ENCODE measurements at regions not wholly inside any gene's neighbourhood (a gene's known extent, or its start where the extent isn't known, plus 50 kb on each side); places are given as distances from the start of the nearest gene placed in this dataset.

GRCh38 chr1:57982852-57983251, 559.0 kb upstream of the DAB1 start:
- no peak for TF ChIP-seq TAF1 (IDR thresholded peaks at IDR 0.05; ENCODE audit: low read depth)
- TF ChIP-seq CEBPB (IDR thresholded peaks at IDR 0.05), result no peak

DNA sequence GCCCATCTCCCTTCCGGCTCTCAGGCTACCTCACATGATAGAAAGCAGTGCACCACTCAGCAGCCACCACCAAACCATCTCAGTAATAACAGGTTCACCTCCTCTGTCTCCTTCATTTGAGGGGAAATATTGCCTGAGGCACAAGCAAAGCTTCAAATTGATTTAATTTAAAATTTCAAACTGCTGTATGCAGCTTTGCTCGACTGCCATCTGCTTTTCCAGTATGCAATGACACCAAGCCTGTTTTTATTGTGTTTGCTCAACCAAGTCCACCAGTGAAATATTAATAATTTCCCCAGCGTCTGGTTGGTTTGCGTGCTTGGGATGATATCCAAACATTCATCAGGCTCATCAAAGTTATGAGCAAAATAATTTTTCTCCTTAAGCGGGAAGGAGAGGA, 552.4 kb upstream of the DAB1 start:
- TF ChIP-seq, protein P1, sequence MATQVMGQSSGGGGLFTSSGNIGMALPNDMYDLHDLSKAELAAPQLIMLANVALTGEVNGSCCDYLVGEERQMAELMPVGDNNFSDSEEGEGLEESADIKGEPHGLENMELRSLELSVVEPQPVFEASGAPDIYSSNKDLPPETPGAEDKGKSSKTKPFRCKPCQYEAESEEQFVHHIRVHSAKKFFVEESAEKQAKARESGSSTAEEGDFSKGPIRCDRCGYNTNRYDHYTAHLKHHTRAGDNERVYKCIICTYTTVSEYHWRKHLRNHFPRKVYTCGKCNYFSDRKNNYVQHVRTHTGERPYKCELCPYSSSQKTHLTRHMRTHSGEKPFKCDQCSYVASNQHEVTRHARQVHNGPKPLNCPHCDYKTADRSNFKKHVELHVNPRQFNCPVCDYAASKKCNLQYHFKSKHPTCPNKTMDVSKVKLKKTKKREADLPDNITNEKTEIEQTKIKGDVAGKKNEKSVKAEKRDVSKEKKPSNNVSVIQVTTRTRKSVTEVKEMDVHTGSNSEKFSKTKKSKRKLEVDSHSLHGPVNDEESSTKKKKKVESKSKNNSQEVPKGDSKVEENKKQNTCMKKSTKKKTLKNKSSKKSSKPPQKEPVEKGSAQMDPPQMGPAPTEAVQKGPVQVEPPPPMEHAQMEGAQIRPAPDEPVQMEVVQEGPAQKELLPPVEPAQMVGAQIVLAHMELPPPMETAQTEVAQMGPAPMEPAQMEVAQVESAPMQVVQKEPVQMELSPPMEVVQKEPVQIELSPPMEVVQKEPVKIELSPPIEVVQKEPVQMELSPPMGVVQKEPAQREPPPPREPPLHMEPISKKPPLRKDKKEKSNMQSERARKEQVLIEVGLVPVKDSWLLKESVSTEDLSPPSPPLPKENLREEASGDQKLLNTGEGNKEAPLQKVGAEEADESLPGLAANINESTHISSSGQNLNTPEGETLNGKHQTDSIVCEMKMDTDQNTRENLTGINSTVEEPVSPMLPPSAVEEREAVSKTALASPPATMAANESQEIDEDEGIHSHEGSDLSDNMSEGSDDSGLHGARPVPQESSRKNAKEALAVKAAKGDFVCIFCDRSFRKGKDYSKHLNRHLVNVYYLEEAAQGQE (IDR thresholded peaks at IDR 0.05; ENCODE audit: low read depth), result no peak

- TF ChIP-seq MAX (IDR thresholded peaks at IDR 0.05), result no peak
- no peak for TF ChIP-seq EGR1 (IDR thresholded peaks at IDR 0.05)
- no peak for TF ChIP-seq FOXM1 (IDR thresholded peaks at IDR 0.05; ENCODE audit: borderline replicate concordance, low read depth)
- TF ChIP-seq, protein P2, sequence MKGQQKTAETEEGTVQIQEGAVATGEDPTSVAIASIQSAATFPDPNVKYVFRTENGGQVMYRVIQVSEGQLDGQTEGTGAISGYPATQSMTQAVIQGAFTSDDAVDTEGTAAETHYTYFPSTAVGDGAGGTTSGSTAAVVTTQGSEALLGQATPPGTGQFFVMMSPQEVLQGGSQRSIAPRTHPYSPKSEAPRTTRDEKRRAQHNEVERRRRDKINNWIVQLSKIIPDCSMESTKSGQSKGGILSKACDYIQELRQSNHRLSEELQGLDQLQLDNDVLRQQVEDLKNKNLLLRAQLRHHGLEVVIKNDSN (IDR thresholded peaks at IDR 0.05), result no peak
- TF ChIP-seq ZBTB7A (IDR thresholded peaks at IDR 0.05; ENCODE audit: low read depth), result no peak
- TF ChIP-seq YY1 (IDR thresholded peaks at IDR 0.05; ENCODE audit: low read depth), result no peak
- TF ChIP-seq TAF1 (IDR thresholded peaks at IDR 0.05; ENCODE audit: low read depth), result no peak
- TF ChIP-seq EP300 (IDR thresholded peaks at IDR 0.05; ENCODE audit: borderline replicate concordance), result no peak
- no peak for TF ChIP-seq TCF12 (IDR thresholded peaks at IDR 0.05; ENCODE audit: low read depth)
- TF ChIP-seq, protein P1 (IDR thresholded peaks at IDR 0.05; ENCODE audit: low read depth), result no peak
- no peak for TF ChIP-seq NFIC (IDR thresholded peaks at IDR 0.05)
- TF ChIP-seq CEBPB (IDR thresholded peaks at IDR 0.05), result no peak
- no peak for TF ChIP-seq TEAD4 (IDR thresholded peaks at IDR 0.05)
- TF ChIP-seq CREB1 (IDR thresholded peaks at IDR 0.05; ENCODE audit: low read depth), result no peak
- TF ChIP-seq RAD21 (IDR thresholded peaks at IDR 0.05; ENCODE audit: low read depth), result no peak
Observed at GRCh38 chr1:57968321-57968720, 544.5 kb upstream of the DAB1 start.

DNA sequence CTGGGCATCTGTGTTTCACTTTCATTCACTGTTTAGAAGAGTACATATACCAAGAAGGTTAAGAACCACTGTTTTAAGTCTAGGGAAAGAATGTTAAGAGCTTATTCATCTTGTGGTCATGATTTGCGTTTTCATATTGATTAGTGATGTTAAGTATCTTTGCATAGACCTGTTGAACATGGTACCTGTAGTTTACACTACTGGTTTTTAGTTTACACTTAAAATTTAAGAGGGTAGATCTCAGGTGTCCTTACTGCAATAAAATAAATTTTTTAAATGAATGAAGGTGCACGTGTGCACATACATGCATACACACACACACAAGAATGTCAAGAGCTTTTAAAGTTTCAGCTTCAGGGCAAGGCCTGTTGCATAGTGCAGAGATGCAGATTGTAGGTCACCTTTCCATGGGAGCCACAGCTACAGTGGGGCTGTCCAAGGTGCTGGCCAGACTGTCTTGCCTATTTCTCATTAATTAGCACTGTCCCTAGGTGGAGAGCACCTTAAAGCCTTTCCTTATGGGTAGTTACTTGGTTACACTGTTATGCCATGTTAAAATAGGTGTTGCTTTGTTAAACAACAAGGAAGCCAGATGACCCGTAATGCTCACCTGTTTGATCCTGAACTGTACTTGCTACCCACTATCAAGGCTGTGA, 543.0 kb upstream of the DAB1 start:
- TF ChIP-seq MAX (IDR thresholded peaks at IDR 0.05) (no peak), EP300 (IDR thresholded peaks at IDR 0.05; ENCODE audit: borderline replicate concordance) (no peak), YY1 (IDR thresholded peaks at IDR 0.05; ENCODE audit: low read depth) (no peak), FOXM1 (IDR thresholded peaks at IDR 0.05; ENCODE audit: borderline replicate concordance, low read depth) (no peak)
- TF ChIP-seq, protein P1 (IDR thresholded peaks at IDR 0.05; ENCODE audit: low read depth), result peak; percentile 88

DNA sequence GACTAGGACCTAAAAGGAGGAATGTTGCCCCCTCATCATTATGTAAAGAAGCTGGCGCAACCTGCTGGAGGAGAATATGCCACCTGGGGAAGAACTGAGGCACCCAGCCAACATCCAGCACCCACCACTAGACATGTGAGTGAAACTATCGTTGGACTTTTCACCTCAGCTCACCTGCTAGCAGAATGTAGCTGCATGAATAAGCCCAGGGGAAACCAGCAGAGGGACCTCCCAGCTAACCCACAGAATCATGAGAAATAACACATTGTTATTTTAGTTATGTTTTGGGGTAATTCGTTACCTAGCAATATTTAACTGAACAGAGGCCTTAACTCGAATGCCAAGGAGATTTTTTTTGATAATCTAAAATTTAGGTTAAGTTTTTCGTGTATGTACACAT, 542.5 kb upstream of the DAB1 start:
- TF ChIP-seq ZBTB7A (IDR thresholded peaks at IDR 0.05; ENCODE audit: low read depth), result no peak

DNA sequence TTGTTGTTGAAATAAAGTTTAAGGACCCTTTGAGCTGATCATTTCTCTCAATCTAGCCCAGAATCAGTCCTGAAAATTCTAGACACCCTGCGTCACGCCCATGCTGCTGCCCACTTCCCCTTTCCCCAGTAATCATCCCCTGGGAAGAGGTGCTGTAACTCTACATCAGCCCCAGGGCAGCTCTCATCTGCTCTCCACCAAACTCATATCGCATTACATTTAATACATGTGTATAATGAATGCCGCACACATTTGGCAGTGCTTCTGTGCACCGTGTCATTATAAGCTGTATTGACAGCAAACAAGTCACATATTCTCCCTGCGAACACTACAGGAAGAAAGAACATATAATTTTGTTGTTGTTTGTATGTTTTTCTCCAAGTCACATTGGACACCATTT, 539.7 kb upstream of the DAB1 start:
- TF ChIP-seq CEBPB (IDR thresholded peaks at IDR 0.05) (no peak), FOXM1 (IDR thresholded peaks at IDR 0.05; ENCODE audit: borderline replicate concordance, low read depth) (no peak), EP300 (IDR thresholded peaks at IDR 0.05; ENCODE audit: borderline replicate concordance) (no peak), ZBTB7A (IDR thresholded peaks at IDR 0.05; ENCODE audit: low read depth) (no peak), TAF1 (IDR thresholded peaks at IDR 0.05; ENCODE audit: low read depth) (no peak), RAD21 (IDR thresholded peaks at IDR 0.05; ENCODE audit: low read depth) (no peak), EGR1 (IDR thresholded peaks at IDR 0.05) (no peak), MAX (IDR thresholded peaks at IDR 0.05) (no peak), YY1 (IDR thresholded peaks at IDR 0.05; ENCODE audit: low read depth) (no peak), TCF12 (IDR thresholded peaks at IDR 0.05; ENCODE audit: low read depth) (no peak), TEAD4 (IDR thresholded peaks at IDR 0.05) (no peak), CREB1 (IDR thresholded peaks at IDR 0.05; ENCODE audit: low read depth) (no peak), NFIC (IDR thresholded peaks at IDR 0.05) (no peak)
- TF ChIP-seq, protein P1 (IDR thresholded peaks at IDR 0.05; ENCODE audit: low read depth), result no peak
- TF ChIP-seq, protein P2 (IDR thresholded peaks at IDR 0.05), result no peak

Measured in Ishikawa (cell line).